Calu3 (cell line): ENCODE measurements at regions not wholly inside any gene's neighbourhood (a gene's known extent, or its start where the extent isn't known, plus 50 kb on each side); places are given as distances from the start of the nearest gene placed in this dataset.

Experiments
- BruUV-seq: library from RNA; stranded (reverse); fragments of 400-500 nt; replicated peaks from 2 replicates; lab custom pipeline; 2021; lab: Mats Ljungman, UMichigan
- CTCF ChIA-PET: fragments of 300-600 bp; sonication (Branson Sonifier 250); formaldehyde crosslinking; loops from one replicate; lab custom pipeline; 2022; ENCODE audit warnings: antibody characterized with exemption; lab: Charles Lee
- DNase-seq: peaks from one replicate; pipeline ENCODE4 v3.0.0; 2022
- H3K27ac Mint-ChIP-seq: one replicate; pipeline ENCODE4 v1.8.0; 2022; ENCODE audit warnings: mixed read lengths; ENCODE audit not compliant: unreplicated experiment
- H3K27me3 Mint-ChIP-seq: one replicate; pipeline ENCODE4 v1.8.0; 2022; ENCODE audit warnings: mixed read lengths; ENCODE audit not compliant: unreplicated experiment
- H3K36me3 Mint-ChIP-seq: one replicate; pipeline ENCODE4 v1.8.0; 2022; ENCODE audit warnings: mild to moderate bottlenecking, moderate library complexity, mixed read lengths; ENCODE audit not compliant: insufficient read depth, unreplicated experiment
- H3K4me1 Mint-ChIP-seq: one replicate; pipeline ENCODE4 v1.8.0; 2022; ENCODE audit warnings: mild to moderate bottlenecking, low read depth, mixed read lengths; ENCODE audit not compliant: unreplicated experiment
- H3K4me3 Mint-ChIP-seq: one replicate; pipeline ENCODE4 v1.8.0; 2022; ENCODE audit warnings: mild to moderate bottlenecking, low read depth, moderate library complexity, mixed read lengths; ENCODE audit not compliant: unreplicated experiment
- H3K9me3 Mint-ChIP-seq: one replicate; pipeline ENCODE4 v1.8.0; 2022; ENCODE audit warnings: low read depth, mixed read lengths; ENCODE audit not compliant: unreplicated experiment
- intact Hi-C: fragments of 100-400 bp; cut with micrococcal nuclease; formaldehyde crosslinking; loops from one replicate; pipeline ENCODE4 v1.10.0; 2022; ENCODE audit not compliant: unreplicated experiment
- TF ChIP-seq, protein P1 (sequence below): fragments of 200-600 bp; IDR thresholded peaks from one replicate; pipeline ENCODE4 v1.8.0; 2022; ENCODE audit warnings: antibody characterized with exemption; ENCODE audit not compliant: unreplicated experiment

DNA sequence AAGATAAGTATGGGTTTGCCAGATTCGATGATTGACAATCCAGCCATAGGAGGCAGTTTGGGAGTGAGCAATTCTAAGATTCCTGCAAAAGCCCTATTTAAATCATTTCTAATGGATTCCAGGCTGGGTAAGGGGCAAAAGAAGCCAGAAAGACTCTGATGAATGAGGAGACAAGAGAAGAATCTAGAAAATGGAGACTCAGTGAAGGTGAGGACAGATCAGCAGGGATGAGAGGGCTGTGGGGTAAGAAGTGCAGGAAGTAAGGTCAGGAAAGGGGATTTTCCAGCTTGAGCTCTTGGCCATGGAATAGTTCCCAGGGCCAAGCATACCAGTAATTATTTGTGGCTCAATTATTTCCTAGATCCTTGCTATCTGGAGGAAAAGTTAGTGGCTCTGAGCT is 87.3 kb downstream of the TMX1 start:
- no TSS peak for BruUV-seq
- H3K27me3 Mint-ChIP-seq, result no peaks in the 10 kb centered on the region
- H3K4me3 Mint-ChIP-seq, result no peak overlapping the region
- no peaks in the 10 kb centered on the region for H3K36me3 Mint-ChIP-seq
- intact Hi-C loops, result no loop called here
- no peak for DNase-seq
- CTCF ChIA-PET, result no interaction called here
- no peak overlapping the region for H3K27ac Mint-ChIP-seq
- no peaks in the 10 kb centered on the region for H3K9me3 Mint-ChIP-seq
- peaks cover 38% of the 10 kb centered on the region for H3K4me1 Mint-ChIP-seq
- TF ChIP-seq, protein P1, sequence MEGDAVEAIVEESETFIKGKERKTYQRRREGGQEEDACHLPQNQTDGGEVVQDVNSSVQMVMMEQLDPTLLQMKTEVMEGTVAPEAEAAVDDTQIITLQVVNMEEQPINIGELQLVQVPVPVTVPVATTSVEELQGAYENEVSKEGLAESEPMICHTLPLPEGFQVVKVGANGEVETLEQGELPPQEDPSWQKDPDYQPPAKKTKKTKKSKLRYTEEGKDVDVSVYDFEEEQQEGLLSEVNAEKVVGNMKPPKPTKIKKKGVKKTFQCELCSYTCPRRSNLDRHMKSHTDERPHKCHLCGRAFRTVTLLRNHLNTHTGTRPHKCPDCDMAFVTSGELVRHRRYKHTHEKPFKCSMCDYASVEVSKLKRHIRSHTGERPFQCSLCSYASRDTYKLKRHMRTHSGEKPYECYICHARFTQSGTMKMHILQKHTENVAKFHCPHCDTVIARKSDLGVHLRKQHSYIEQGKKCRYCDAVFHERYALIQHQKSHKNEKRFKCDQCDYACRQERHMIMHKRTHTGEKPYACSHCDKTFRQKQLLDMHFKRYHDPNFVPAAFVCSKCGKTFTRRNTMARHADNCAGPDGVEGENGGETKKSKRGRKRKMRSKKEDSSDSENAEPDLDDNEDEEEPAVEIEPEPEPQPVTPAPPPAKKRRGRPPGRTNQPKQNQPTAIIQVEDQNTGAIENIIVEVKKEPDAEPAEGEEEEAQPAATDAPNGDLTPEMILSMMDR, result no peak

DNA sequence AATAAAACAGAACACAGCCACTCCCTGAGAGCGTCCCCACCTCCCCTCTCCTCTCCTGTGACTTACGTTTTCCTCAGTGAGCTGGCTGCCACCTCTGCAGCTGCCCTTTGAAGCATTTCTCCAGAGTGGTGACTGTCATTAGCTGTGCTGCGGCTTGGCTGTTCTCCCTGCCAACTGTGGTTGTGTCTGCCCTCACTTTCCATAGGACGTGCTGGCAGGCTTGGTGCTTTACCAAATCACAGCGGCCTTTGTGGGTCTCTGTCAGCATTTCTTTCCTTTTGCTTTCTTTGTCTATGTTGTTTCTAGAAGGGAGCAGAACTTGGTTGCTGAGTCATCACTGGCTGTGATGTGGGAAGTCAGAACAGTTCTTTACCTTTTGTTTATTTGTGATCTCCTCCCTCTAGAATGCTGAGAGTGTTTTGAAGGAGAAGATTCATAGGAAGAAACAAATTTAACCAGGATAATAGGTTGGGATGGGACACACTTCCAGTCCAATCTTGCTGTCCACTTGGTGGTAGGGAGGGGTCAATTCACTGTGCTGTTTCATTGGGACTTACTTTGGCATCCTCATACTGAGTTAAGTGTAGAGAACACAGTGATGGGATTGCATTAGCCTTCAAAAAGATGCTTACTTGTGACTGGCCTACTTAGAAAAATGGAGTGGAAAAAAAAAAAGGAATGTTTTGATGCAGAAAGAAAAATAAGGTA is 88.2 kb downstream of the TMX1 start:
- no peak overlapping the region for H3K27ac Mint-ChIP-seq
- no TSS peak for BruUV-seq
- no peak for DNase-seq
- no peaks in the 10 kb centered on the region for H3K27me3 Mint-ChIP-seq
- CTCF ChIA-PET, result no interaction called here
- H3K4me3 Mint-ChIP-seq, result no peak overlapping the region
- H3K9me3 Mint-ChIP-seq, result no peaks in the 10 kb centered on the region
- no peaks in the 10 kb centered on the region for H3K36me3 Mint-ChIP-seq
- intact Hi-C loops, result no loop called here
- TF ChIP-seq, protein P1, result no peak
- peaks cover 38% of the 10 kb centered on the region for H3K4me1 Mint-ChIP-seq

DNA sequence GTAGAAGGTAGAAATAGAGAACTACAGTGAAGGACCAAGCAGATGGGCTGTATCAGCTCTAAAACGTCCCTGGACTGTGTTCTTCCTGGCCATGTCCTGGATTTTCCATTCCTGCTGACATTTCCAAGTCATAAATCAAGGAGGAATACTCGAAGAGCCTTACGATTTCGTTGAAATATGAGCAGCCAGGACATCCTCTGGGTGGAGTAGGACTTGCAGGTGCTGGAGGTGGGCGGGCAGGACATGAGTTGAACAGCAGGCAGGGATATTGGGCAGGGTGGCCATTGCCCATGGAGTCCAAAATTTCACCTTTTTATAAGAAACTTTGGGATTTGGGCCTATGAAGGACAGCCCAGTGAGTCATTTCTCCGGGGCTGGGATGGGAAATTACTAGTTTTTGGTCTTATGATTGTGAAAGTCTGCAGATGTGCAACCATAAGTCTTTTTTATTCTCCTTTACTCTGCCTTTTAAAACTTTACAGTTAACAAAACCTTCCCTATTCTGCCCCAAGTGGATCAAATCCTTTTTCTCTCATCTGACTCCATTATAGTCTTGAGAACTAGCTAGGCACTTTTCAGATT is 88.8 kb downstream of the TMX1 start:
- H3K36me3 Mint-ChIP-seq, result no peaks in the 10 kb centered on the region
- H3K27me3 Mint-ChIP-seq, result no peaks in the 10 kb centered on the region
- no peaks in the 10 kb centered on the region for H3K9me3 Mint-ChIP-seq
- no peak overlapping the region for H3K27ac Mint-ChIP-seq
- TF ChIP-seq, protein P1, result no peak
- DNase-seq, result no peak
- H3K4me3 Mint-ChIP-seq, result no peak overlapping the region
- H3K4me1 Mint-ChIP-seq, result peaks cover 38% of the 10 kb centered on the region
- intact Hi-C loops, result no loop called here
- BruUV-seq, result no TSS peak
- CTCF ChIA-PET, result interaction anchor here (0.7 kb wide), 1 partner anchor 1423 kb away, joined by 3 read pairs; no protein-coding TSS in a partner anchor

DNA sequence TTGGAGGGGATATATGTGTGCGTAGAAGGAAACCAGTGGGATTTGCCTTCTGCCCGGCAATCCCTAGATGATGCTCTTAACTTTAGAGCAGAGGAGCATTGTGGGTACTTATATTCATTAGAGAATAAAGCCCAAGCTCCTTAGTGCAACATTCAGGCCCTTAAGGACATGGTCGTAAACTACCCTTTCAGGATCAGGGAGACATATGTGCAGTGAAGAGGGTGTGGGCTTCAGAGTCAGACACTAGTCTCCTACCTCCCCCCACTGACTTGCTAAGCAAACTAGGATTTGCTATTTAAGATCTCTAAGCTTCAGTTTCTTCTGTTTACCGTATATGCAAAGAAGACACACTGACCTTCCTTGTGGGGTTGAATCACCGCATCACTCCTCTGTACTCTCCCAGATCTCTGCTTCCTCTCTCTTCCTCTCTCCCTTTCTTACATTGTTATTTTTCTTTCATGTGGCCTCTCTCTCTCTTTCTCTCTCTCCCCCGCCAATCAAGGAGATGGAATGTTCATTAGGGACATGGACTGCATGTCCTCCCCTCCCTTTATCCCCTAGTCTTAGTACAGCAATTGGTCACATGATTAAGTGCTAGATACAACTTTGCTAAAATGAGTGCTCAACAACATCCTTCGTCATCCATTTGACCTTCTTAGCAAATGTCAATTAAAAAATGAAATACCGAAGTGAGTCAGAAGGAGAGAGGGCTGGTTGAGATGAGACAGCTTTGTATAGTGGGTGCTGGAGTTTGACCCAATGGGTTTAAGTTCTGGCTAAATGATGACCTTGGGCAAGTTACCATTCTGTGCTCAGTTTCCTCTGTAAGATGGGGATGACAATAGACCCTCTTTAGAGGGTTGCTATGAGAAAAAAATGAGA is 91.7 kb downstream of the TMX1 start:
- Mint-ChIP-seq H3K27ac (no peak overlapping the region), H3K9me3 (no peaks in the 10 kb centered on the region), H3K4me3 (no peak overlapping the region), H3K27me3 (no peaks in the 10 kb centered on the region), H3K36me3 (no peaks in the 10 kb centered on the region), H3K4me1 (peaks cover 21% of the 10 kb centered on the region)
- intact Hi-C loops, result no loop called here
- TF ChIP-seq, protein P1, result no peak
- CTCF ChIA-PET, result no interaction called here
- BruUV-seq, result no TSS peak
- no peak for DNase-seq
